Right ventricle myocardium inferior (tissue), 1 donor: ENCODE measurements at regions not wholly inside any gene's neighbourhood (a gene's known extent, or its start where the extent isn't known, plus 50 kb on each side); places are given as distances from the start of the nearest gene placed in this dataset.
"Not testable (repeated sequence)": the region's sequence is repeated elsewhere in the genome, so short reads cannot be mapped to it uniquely, and the experiment has no call there.

Experiments used
- ATAC-seq: fragments of 200-7000 bp; cut with Tn5 transposase; one replicate; pipeline ENCODE4 v1.9.1; 2020; ENCODE audit warnings: mild to moderate bottlenecking, moderate library complexity
- DNase-seq: peaks from one replicate; pipeline ENCODE4 v3.0.0; 2021; ENCODE audit errors: missing footprints
- intact Hi-C: fragments of 100-400 bp; cut with DNase I; formaldehyde crosslinking; loops from one replicate; pipeline ENCODE4 v1.11.0; 2022
- donor health status: DM: no; HTN: yes; CAD: no; lungs with severe emphysema.

- ATAC-seq, intact Hi-C loops, DNase-seq: not testable (repeated sequence)
Measured at GRCh38 chr22:10526079-10526478, 5001.9 kb upstream of the OR11H1 start.

GRCh38 chr22:10531141-10531540, 4996.9 kb upstream of the OR11H1 start:
- DNase-seq, ATAC-seq, intact Hi-C loops: not testable (repeated sequence)

DNA sequence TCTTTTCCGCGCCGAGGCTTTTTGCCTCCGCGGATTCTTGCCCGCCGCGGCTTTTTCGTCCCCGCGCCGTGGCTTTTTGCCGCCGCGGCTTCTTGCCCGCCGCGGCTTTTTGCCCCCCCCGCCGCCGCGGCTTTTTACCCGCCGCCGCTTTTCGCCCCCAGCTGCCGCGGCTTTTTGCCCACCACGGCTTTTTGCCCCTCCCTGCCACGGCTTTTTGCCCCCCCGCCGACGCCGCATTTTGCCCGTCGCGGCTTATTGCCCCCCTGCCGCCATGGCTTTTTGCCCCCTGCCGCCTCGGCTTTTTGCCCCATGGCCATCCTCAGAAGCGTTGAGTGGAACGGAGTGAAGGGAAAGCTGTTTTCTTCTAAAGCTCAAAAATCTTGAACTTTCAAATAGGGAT, 4955.5 kb upstream of the OR11H1 start:
- DNase-seq, intact Hi-C loops, ATAC-seq: not testable (repeated sequence)

DNA sequence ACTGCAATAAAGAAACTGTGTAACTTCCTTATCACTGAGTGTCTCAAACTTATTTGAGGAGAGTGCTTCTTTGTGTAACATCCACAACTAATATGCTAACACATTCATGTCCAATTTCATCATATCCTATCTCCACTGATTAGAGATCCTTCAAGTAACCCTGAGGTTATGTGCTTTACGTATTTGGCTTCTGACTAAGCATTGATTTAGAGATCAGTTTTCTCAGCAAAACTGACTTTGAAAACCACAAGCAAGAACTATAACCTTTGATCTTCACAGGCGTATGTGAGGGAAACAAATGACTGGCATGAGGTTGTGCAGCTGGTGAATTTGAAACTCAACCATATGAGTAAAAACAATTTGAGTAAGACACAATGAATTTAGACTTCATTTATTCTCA, 4926.9 kb upstream of the OR11H1 start:
- intact Hi-C loops, ATAC-seq: not testable (repeated sequence)

GRCh38 chr22:10631961-10632360, 4896.0 kb upstream of the OR11H1 start:
- DNase-seq, ATAC-seq, intact Hi-C loops: not testable (repeated sequence)

More for the DNA sequence above, 4926.9 kb upstream of the OR11H1 start:
- not testable (repeated sequence) for DNase-seq

GRCh38 chr22:10635341-10635740, 4892.7 kb upstream of the OR11H1 start:
- intact Hi-C loops: not testable (repeated sequence)

GRCh38 chr22:10662818-10663217, 4865.2 kb upstream of the OR11H1 start:
- DNase-seq, intact Hi-C loops, ATAC-seq: not testable (repeated sequence)

More at GRCh38 chr22:10635341-10635740, 4892.7 kb upstream of the OR11H1 start:
- not testable (repeated sequence) for DNase-seq, ATAC-seq

GRCh38 chr22:10673065-10673464, 4854.9 kb upstream of the OR11H1 start:
- DNase-seq, intact Hi-C loops, ATAC-seq: not testable (repeated sequence)

DNA sequence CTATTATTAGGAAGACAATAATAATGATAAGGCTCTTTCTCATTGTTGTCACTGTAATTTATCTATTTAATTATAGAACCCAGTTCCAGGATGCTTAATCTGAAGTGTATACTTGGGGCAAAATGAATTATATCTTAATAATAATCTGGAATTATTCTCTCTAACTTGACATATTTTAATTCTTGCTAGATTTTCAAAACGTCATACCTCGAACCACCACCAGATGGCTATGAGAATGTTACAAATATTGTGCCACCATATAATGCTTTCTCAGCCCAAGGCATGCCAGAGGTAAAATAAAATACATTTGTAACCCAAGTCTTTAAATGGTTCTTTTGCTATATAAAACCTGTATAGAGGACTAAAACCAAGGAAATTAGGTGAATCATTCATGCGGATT, 4849.3 kb upstream of the OR11H1 start:
- ATAC-seq, intact Hi-C loops, DNase-seq: not testable (repeated sequence)

DNA sequence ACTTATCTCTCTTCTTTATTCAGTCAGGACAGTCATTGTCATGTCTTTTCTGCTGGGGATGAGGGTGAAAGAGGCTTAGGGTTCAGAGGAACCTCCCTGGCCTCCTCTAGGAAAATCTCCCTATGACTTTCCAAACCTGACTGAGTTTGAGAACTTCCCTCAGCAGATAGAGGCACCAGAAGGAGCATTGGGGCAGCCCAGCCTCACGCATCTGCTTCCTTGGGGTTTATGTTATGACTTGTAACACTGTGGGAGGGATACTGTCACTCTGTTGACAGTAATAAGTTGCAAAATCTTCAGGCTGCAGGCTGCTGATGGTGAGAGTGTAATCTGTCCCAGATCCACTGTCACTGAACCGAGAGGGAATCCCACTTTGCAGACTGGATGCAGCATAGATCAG, 4842.6 kb upstream of the OR11H1 start:
- ATAC-seq, intact Hi-C loops: not testable (repeated sequence)

GRCh38 chr22:10687256-10687655, 4840.7 kb upstream of the OR11H1 start:
- ATAC-seq, intact Hi-C loops: not testable (repeated sequence)
- peak; percentile 70 for DNase-seq

More for the DNA sequence above, 4842.6 kb upstream of the OR11H1 start:
- not testable (repeated sequence) for DNase-seq

DNA sequence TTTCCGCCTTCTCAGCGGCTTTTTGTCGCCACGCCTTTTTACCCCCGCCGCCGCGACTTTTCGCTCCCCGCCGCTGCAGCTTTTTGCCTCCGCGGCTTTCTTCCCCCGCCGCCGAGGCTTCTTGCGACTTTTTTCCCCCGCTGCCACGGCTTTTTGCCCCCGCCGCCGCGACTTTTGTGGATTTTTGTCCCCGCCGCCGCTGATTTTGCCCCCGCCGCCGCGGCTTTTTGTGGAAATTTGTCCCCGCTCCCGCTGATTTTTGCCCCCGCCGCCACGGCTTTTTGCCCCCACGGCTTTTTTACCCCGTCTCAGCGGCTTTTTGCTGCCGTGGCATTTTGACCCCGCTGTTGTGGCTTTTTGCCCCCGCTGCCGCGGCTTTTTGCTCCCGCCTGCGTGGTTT, 4829.2 kb upstream of the OR11H1 start:
- DNase-seq, intact Hi-C loops, ATAC-seq: not testable (repeated sequence)

DNA sequence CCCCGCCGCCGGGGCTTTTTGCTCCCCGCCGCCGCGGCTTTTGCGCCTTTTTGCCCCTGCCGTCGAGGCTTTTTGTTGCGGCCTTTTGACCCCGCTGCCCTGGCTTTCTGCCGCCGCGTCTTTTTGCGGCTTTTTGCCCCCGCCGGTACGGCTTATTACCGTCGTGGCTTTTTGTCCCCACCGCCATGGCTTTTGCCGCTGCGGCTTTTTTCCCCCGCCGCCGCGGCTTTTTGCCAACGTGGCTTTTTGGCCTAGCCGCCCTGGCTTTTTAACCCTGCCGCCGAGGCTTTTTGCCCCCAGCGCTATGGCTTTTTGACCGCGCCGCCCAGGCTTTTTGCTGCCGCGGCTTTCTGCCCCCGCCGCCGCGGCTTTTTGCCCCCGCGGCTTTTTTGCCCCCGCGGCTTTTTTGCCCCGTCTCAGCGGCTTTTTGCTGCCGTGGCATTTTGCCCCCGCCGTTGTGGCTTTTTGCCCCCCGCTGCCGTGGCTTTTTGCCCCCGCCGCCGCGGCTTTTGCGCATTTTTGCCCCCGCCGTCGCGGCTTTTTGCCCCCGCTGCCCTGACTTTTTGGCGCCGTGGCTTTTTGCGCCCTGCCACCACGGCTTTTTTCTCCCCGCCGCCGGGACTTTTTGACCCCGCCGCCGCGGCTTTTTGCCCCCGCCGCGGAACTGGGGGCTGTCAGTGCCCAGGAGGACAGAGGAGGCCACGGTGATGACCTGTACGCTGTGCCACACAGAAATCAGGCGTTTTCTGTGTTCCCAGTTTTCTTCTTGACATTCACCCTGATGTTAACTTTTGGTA, 4828.5 kb upstream of the OR11H1 start:
- intact Hi-C loops, DNase-seq, ATAC-seq: not testable (repeated sequence)

DNA sequence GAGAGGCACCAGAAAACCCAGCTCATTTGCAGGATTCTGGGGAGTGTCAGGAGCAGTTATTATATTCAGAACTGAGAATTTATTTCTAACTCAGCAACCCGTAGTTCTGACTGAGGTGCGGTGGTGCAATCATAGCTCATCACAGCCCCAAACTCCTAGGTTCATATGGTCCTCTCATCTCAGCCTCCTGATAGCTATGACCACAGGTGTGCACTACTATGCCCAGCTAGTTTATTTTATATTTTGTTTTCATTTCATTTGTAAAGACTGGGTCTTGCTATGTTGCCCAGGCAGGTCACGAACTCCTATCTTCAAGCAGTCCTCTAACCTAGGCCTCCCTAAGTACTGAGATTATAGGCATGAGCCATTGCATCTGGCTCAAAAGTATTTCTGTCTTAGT, 4819.8 kb upstream of the OR11H1 start:
- DNase-seq, intact Hi-C loops: not testable (repeated sequence)
- peak; percentile 39 for ATAC-seq

DNA sequence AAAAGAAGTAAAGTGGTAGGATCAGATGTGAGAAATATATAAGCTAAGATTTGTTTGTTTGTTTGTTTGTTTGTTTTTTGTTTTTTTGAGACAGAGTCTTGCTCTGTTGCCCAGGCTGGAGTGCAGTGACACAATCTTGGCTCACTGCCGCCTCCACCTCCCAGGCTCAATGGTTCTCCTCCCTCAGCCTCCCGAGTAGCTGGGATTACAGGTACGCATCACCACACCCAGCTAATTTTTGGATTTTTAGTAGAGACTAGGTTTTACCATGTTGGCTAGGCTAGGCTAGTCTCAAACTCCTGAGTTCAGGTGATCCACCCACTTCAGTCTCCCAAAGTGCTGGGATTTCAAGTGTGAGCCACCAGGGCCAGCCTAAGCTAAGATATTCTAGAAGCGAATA, 4817.1 kb upstream of the OR11H1 start:
- intact Hi-C loops, DNase-seq: not testable (repeated sequence)

GRCh38 chr22:10722804-10723203, 4805.2 kb upstream of the OR11H1 start:
- DNase-seq, intact Hi-C loops, ATAC-seq: not testable (repeated sequence)

More for the DNA sequence above, 4817.1 kb upstream of the OR11H1 start:
- not testable (repeated sequence) for ATAC-seq

DNA sequence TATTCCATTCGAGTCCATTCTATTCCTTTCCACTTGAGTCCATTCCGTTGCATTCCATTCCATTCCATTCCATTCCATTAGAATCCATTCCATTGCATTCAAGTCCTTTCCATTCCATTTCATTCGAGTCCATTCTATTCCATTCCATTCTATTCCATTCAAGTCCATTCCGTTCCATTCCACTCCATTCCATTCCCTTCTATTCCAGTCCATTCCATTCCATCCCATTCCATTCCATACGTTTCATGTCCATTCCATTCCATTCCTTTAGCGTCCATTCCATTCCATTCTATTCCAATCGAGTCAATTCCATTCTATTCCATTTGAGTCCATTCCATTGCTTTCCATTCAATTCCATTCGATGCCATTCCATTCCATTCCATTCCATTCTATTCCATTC, 4804.0 kb upstream of the OR11H1 start:
- intact Hi-C loops, DNase-seq, ATAC-seq: not testable (repeated sequence)

- DNase-seq: no peak
- intact Hi-C loops: no loop called here
- peak; percentile 18 for ATAC-seq
Measured at GRCh38 chr22:10727393-10727792, 4800.6 kb upstream of the OR11H1 start.

GRCh38 chr22:10729979-10730378, 4798.0 kb upstream of the OR11H1 start:
- DNase-seq, intact Hi-C loops, ATAC-seq: not testable (repeated sequence)

GRCh38 chr22:10730706-10731105, 4797.3 kb upstream of the OR11H1 start:
- intact Hi-C loops, ATAC-seq, DNase-seq: not testable (repeated sequence)
